Hepatocyte (in vitro differentiated cells): ENCODE measurements at regions not wholly inside any gene's neighbourhood (a gene's known extent, or its start where the extent isn't known, plus 50 kb on each side); places are given as distances from the start of the nearest gene placed in this dataset.

Experiments
- DNase-seq: peaks from one replicate; pipeline ENCODE4 v3.0.0-alpha.2; 2016; ENCODE audit warnings: low spot score
- H2AFZ ChIP-seq: fragments of 200-600 bp; sonication (generic); 2 replicates; pipeline ENCODE4 v1.6.0; 2016; ENCODE audit warnings: antibody characterized with exemption, mild to moderate bottlenecking
- H3K27ac ChIP-seq: fragments of 200-600 bp; sonication (generic); 2 replicates; pipeline ENCODE4 v1.5.1; 2016; ENCODE audit warnings: mild to moderate bottlenecking
- H3K27me3 ChIP-seq: fragments of 200-600 bp; sonication (generic); 2 replicates; pipeline ENCODE4 v1.6.1; 2016
- H3K36me3 ChIP-seq: fragments of 200-600 bp; sonication (generic); replicated peaks from 2 replicates; pipeline ENCODE4 v1.5.1; 2016; ENCODE audit warnings: low read depth; ENCODE audit not compliant: insufficient read depth
- H3K4me1 ChIP-seq: fragments of 200-600 bp; sonication (generic); 2 replicates; pipeline ENCODE4 v1.5.1; 2016; ENCODE audit warnings: mild to moderate bottlenecking, moderate library complexity; ENCODE audit not compliant: insufficient read depth
- H3K4me2 ChIP-seq: fragments of 200-600 bp; sonication (generic); 2 replicates; pipeline ENCODE4 v1.6.0; 2016
- H3K4me3 ChIP-seq: fragments of 200-600 bp; sonication (generic); 2 replicates; pipeline ENCODE4 v1.5.1; 2016; ENCODE audit warnings: mild to moderate bottlenecking
- H3K79me2 ChIP-seq: fragments of 200-600 bp; sonication (generic); 2 replicates; pipeline ENCODE4 v1.6.0; 2017; ENCODE audit warnings: mild to moderate bottlenecking
- H3K9me2 ChIP-seq: fragments of 200-600 bp; sonication (generic); replicated peaks from 2 replicates; pipeline ENCODE4 v1.6.0; 2017; ENCODE audit warnings: mild to moderate bottlenecking; ENCODE audit not compliant: insufficient read depth
- H3K9me3 ChIP-seq: fragments of 200-600 bp; sonication (generic); 2 replicates; pipeline ENCODE4 v1.5.1; 2016; ENCODE audit warnings: low read depth, mild to moderate bottlenecking
- H4K20me1 ChIP-seq: fragments of 200-600 bp; sonication (generic); 2 replicates; pipeline ENCODE4 v1.6.0; 2016; ENCODE audit warnings: mild to moderate bottlenecking; ENCODE audit not compliant: insufficient read depth, poor library complexity, severe bottlenecking
- EZH2 ChIP-seq: fragments of 200-600 bp; sonication (generic); IDR thresholded peaks from 2 replicates; pipeline ENCODE4 v1.6.1; 2016; ENCODE audit warnings: antibody characterized with exemption, mild to moderate bottlenecking, borderline replicate concordance
- EZH2phosphoT487 ChIP-seq: fragments of 200-600 bp; sonication (generic); IDR thresholded peaks from one replicate; pipeline ENCODE4 v1.6.1; 2018; ENCODE audit warnings: antibody characterized with exemption, mild to moderate bottlenecking, low read depth, moderate library complexity; ENCODE audit not compliant: unreplicated experiment, severe bottlenecking
- WGBS: methylation state at CpG from one replicate; pipeline ENCODE4 v1.1.6; 2016; ENCODE audit warnings: low lambda C conversion rate; ENCODE audit errors: missing lambda C conversion rate; 5-methylcytosine and 5-hydroxymethylcytosine counted together
- TF ChIP-seq, protein P1 (sequence below): fragments of 200-600 bp; sonication (generic); IDR thresholded peaks from 2 replicates; pipeline ENCODE4 v1.5.1; 2016; ENCODE audit warnings: antibody characterized with exemption, mild to moderate bottlenecking; ENCODE audit not compliant: poor library complexity

DNA sequence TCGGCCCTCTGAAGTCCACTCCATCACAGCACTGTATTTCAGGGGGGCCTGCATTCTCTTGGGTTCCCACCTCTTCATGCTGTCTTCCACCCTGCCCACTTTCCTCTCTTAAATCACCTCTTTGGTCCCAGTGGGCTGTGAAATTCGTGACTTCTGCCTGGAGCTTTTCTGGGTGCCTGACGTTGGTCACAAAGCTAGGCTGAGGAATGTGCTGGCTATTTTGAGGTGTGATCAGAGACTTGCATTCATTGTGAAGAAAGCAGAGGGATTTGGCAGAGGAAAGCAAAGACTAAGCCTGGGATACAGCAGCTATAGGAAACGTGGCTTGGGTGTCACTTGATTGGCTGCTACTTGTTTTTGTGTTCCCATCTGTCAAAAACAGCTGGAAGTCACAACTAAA, 202.5 kb downstream of the SATB1 start:
- H3K27me3 ChIP-seq, result no peaks in the 10 kb centered on the region

DNA sequence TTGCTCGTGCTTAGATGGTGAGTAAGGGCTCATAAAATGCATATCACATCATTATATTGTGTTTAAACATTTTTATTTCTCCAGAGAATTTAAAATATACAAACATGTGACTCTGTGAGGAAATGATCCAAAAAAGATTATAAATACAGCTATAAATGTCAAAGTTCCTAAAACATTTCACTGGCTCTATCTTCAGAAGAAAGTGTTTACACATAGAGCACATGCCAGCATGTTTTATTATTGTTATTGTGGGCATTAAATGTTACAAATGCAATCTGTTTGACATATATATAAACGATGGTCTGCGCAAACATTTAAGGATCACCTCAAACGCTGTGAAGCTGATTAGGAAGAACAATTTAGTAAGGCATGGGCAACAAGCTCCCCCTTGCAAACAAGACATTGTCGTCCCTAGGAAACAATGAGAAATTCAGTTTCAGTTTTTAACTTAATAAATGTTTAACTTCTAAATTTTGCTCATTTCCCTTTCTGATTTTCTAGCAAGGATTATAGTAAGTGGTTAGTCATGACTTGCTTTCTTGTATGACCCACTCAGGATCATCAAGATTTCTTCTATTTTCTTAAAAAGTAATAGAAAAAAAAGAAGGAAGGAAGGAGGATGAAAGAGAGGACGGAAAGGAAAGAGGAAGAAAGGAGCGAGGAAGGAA, 207.5 kb downstream of the SATB1 start:
- Histone ChIP-seq H3K79me2 (no peaks in the 10 kb centered on the region), H3K27me3 (no peaks in the 10 kb centered on the region), H3K4me2 (peak overlapping the region; percentile 20), H2AFZ (no peak overlapping the region), H4K20me1 (no peaks in the 10 kb centered on the region), H3K36me3 (no peaks in the 10 kb centered on the region), H3K9me2 (no peaks in the 10 kb centered on the region), H3K9me3 (no peaks in the 10 kb centered on the region), H3K27ac (no peak overlapping the region), H3K4me3 (no peak overlapping the region), H3K4me1 (no peaks in the 10 kb centered on the region)
- peak; percentile 47 for TF ChIP-seq EZH2phosphoT487
- TF ChIP-seq, protein P1, sequence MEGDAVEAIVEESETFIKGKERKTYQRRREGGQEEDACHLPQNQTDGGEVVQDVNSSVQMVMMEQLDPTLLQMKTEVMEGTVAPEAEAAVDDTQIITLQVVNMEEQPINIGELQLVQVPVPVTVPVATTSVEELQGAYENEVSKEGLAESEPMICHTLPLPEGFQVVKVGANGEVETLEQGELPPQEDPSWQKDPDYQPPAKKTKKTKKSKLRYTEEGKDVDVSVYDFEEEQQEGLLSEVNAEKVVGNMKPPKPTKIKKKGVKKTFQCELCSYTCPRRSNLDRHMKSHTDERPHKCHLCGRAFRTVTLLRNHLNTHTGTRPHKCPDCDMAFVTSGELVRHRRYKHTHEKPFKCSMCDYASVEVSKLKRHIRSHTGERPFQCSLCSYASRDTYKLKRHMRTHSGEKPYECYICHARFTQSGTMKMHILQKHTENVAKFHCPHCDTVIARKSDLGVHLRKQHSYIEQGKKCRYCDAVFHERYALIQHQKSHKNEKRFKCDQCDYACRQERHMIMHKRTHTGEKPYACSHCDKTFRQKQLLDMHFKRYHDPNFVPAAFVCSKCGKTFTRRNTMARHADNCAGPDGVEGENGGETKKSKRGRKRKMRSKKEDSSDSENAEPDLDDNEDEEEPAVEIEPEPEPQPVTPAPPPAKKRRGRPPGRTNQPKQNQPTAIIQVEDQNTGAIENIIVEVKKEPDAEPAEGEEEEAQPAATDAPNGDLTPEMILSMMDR, result no peak
- no peak for TF ChIP-seq EZH2
- 49% methylated on average over 7 of the region's 7 CpGs for WGBS
- no peak for DNase-seq

More for the DNA sequence above, 202.5 kb downstream of the SATB1 start:
- no peaks in the 10 kb centered on the region for H3K9me3 ChIP-seq
- no peaks in the 10 kb centered on the region for H3K9me2 ChIP-seq
- H3K4me2 ChIP-seq, result no peak overlapping the region
- 66% methylated on average over 4 of the region's 4 CpGs for WGBS
- H3K79me2 ChIP-seq, result no peaks in the 10 kb centered on the region
- no peaks in the 10 kb centered on the region for H3K4me1 ChIP-seq
- TF ChIP-seq EZH2phosphoT487 (no peak), EZH2 (no peak)
- TF ChIP-seq, protein P1, result no peak
- H3K4me3 ChIP-seq, result no peak overlapping the region
- no peak overlapping the region for H2AFZ ChIP-seq
- no peaks in the 10 kb centered on the region for H3K36me3 ChIP-seq
- H3K27ac ChIP-seq, result no peak overlapping the region
- no peak for DNase-seq
- no peaks in the 10 kb centered on the region for H4K20me1 ChIP-seq

DNA sequence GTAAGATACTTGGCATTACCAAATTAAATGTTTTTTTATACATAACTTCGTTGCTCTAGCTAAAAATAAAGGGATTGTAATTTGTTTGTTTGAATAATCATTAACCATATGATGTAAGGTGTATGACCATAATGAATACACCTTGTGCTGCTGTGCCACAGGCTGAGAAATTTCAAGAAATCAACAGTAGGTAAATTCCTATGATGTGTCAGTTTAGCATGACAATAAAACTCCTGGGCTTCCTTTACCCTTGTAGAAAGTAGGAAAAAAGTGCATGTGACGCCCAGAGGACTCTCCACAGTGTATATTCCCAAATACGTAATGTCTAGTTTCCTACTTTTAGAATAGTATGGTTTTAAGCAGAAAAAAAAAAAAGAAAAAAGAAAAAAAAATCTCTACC, 208.1 kb downstream of the SATB1 start:
- no peak for DNase-seq
- no peaks in the 10 kb centered on the region for H3K9me3 ChIP-seq
- no peaks in the 10 kb centered on the region for H3K36me3 ChIP-seq
- TF ChIP-seq EZH2 (no peak), EZH2phosphoT487 (no peak)
- TF ChIP-seq, protein P1, result no peak
- no peaks in the 10 kb centered on the region for H3K27me3 ChIP-seq
- H3K4me1 ChIP-seq, result no peaks in the 10 kb centered on the region
- H3K4me3 ChIP-seq, result no peak overlapping the region
- no peak overlapping the region for H3K27ac ChIP-seq
- no peak overlapping the region for H3K4me2 ChIP-seq
- no peaks in the 10 kb centered on the region for H3K79me2 ChIP-seq
- no peaks in the 10 kb centered on the region for H4K20me1 ChIP-seq
- no peak overlapping the region for H2AFZ ChIP-seq
- WGBS, result 64% methylated on average over 3 of the region's 3 CpGs
- no peaks in the 10 kb centered on the region for H3K9me2 ChIP-seq
